AG10803 (cell line): ENCODE measurements at regions not wholly inside any gene's neighbourhood (a gene's known extent, or its start where the extent isn't known, plus 50 kb on each side); places are given as distances from the start of the nearest gene placed in this dataset.

Source experiments
- DNase-seq: peaks from one replicate; pipeline ENCODE4 v3.0.0; 2010; ENCODE audit warnings: low read depth
- H3K4me3 ChIP-seq: 2 replicates; pipeline ENCODE4 v1.5.1; 2011; ENCODE audit warnings: mild to moderate bottlenecking, low read length, control low read depth
- CTCF ChIP-seq: conservative IDR thresholded peaks from 2 replicates; pipeline ENCODE4 v1.5.1; 2011; ENCODE audit warnings: mild to moderate bottlenecking, low read length, control low read depth, inconsistent platforms

- H3K4me3 ChIP-seq: no peak overlapping the region
- no peak for DNase-seq
- TF ChIP-seq CTCF: no peak
Measured at GRCh38 chr15:69916169-69916785, 181.4 kb downstream of the TLE3 start.

- no peak for DNase-seq
- H3K4me3 ChIP-seq: no peak overlapping the region
- TF ChIP-seq CTCF: no peak
Measured at GRCh38 chr15:69917056-69917455, 180.7 kb downstream of the TLE3 start.

- no peak for TF ChIP-seq CTCF
- H3K4me3 ChIP-seq: no peak overlapping the region
- no peak for DNase-seq
Measured at GRCh38 chr15:69919816-69920215, 177.9 kb downstream of the TLE3 start.

- no peak for TF ChIP-seq CTCF
- no peak overlapping the region for H3K4me3 ChIP-seq
- no peak for DNase-seq
Measured at GRCh38 chr15:69920221-69920620, 177.5 kb downstream of the TLE3 start.

- DNase-seq: no peak
- H3K4me3 ChIP-seq: no peak overlapping the region
- no peak for TF ChIP-seq CTCF
Measured at GRCh38 chr15:69921626-69922619, 175.8 kb downstream of the TLE3 start.

GRCh38 chr15:69924531-69924930, 173.2 kb downstream of the TLE3 start:
- H3K4me3 ChIP-seq: no peak overlapping the region

More at GRCh38 chr15:69924531-69924930, 173.2 kb downstream of the TLE3 start:
- DNase-seq: no peak
- no peak for TF ChIP-seq CTCF
